Ovary (tissue), 3 donors: ENCODE measurements at regions not wholly inside any gene's neighbourhood (a gene's known extent, or its start where the extent isn't known, plus 50 kb on each side); places are given as distances from the start of the nearest gene placed in this dataset.

Experiments
- CTCF ChIP-seq, 3 donors: fragments of 450-650 bp in 2 of 3; fragments of 200-600 bp in 1 of 3; IDR thresholded peaks; one replicate each; pipeline versions ENCODE4 v1.5.1 to v1.8.0; 2016 to 2022; ENCODE audit warnings: antibody characterized with exemption in 3 of 3, mild to moderate bottlenecking in 1 of 3
- EP300 ChIP-seq: sonication (generic); formaldehyde crosslinking; IDR thresholded peaks from one replicate; pipeline ENCODE4 v1.6.1; 2017; ENCODE audit warnings: antibody characterized with exemption
- POLR2A ChIP-seq: fragments of 450-650 bp; IDR thresholded peaks from one replicate; pipeline ENCODE4 v1.6.1; 2017; ENCODE audit warnings: antibody characterized with exemption, mild to moderate bottlenecking, moderate library complexity
- donor health status: DM: no; HTN: no; CAD: no.

GRCh38 chr11:16408619-16409018, 52.3 kb upstream of the SOX6 start:
- TF ChIP-seq EP300 (no peak), CTCF (IDR thresholded peaks at IDR 0.05) (no peak), POLR2A (no peak)
